Brain microvascular endothelial cell (primary cell): ENCODE measurements at regions not wholly inside any gene's neighbourhood (a gene's known extent, or its start where the extent isn't known, plus 50 kb on each side); places are given as distances from the start of the nearest gene placed in this dataset.

Experiments
- DNase-seq: peaks from one replicate; pipeline ENCODE4 v3.0.0-alpha.2; 2020
- H3K27ac ChIP-seq: fragments of 250-450 bp; sonication (Bioruptor Pico); 2 replicates; pipeline ENCODE4 v1.5.1; 2020; ENCODE audit warnings: mild to moderate bottlenecking, moderate library complexity
- H3K27me3 ChIP-seq: fragments of 250-450 bp; sonication (Bioruptor Pico); replicated peaks from 2 replicates; pipeline ENCODE4 v1.5.1; 2020; ENCODE audit warnings: mild to moderate bottlenecking
- H3K36me3 ChIP-seq: fragments of 250-450 bp; sonication (Bioruptor Pico); replicated peaks from 2 replicates; pipeline ENCODE4 v1.5.1; 2020; ENCODE audit warnings: mild to moderate bottlenecking
- H3K4me3 ChIP-seq: 2 replicates; pipeline ENCODE4 v1.5.1; 2011; ENCODE audit warnings: low read depth, mild to moderate bottlenecking, control low read depth, low read length, moderate library complexity
- CTCF ChIP-seq: IDR thresholded peaks from 2 replicates; pipeline ENCODE4 v1.5.1; 2011; ENCODE audit warnings: low read depth, mild to moderate bottlenecking, moderate library complexity, low read length, control low read depth, inconsistent platforms; ENCODE audit errors: missing control alignments
- in situ Hi-C: cut with HindIII; loops from 2 replicates; pipeline ENCODE4 v1.10.0; 2017; ENCODE audit warnings: low sequenced_read_pairs, low pct_ligation_motif_present

- DNase-seq = no peak
- no peak overlapping the region for H3K27ac ChIP-seq
- H3K4me3 ChIP-seq = no peak overlapping the region
- H3K27me3 ChIP-seq = no peaks in the 10 kb centered on the region
- no peaks in the 10 kb centered on the region for H3K36me3 ChIP-seq
- in situ Hi-C loops = no loop called here
- no peak for TF ChIP-seq CTCF
These were observed 109.6 kb upstream of the DOK6 start for GRCh38 chr18:69291044-69291443.

- in situ Hi-C loops = no loop called here
- Histone ChIP-seq H3K36me3 (no peaks in the 10 kb centered on the region), H3K27me3 (no peaks in the 10 kb centered on the region), H3K4me3 (no peak overlapping the region), H3K27ac (no peak overlapping the region)
- TF ChIP-seq CTCF = no peak
- no peak for DNase-seq
These were observed 108.9 kb upstream of the DOK6 start for GRCh38 chr18:69291755-69292154.

- H3K36me3 ChIP-seq = no peaks in the 10 kb centered on the region
- no peak overlapping the region for H3K4me3 ChIP-seq
- in situ Hi-C loops = no loop called here
These were observed 100.5 kb upstream of the DOK6 start for GRCh38 chr18:69300185-69300584.

GRCh38 chr18:69308619-69309018 is 92.1 kb upstream of the DOK6 start:
- no peak for TF ChIP-seq CTCF
- Histone ChIP-seq H3K27me3 (no peaks in the 10 kb centered on the region), H3K27ac (no peak overlapping the region), H3K36me3 (no peaks in the 10 kb centered on the region), H3K4me3 (no peak overlapping the region)
- in situ Hi-C loops = no loop called here
- no peak for DNase-seq

More at GRCh38 chr18:69300185-69300584, 100.5 kb upstream of the DOK6 start:
- DNase-seq = no peak
- no peak for TF ChIP-seq CTCF
- H3K27ac ChIP-seq = no peak overlapping the region
- no peaks in the 10 kb centered on the region for H3K27me3 ChIP-seq

DNA sequence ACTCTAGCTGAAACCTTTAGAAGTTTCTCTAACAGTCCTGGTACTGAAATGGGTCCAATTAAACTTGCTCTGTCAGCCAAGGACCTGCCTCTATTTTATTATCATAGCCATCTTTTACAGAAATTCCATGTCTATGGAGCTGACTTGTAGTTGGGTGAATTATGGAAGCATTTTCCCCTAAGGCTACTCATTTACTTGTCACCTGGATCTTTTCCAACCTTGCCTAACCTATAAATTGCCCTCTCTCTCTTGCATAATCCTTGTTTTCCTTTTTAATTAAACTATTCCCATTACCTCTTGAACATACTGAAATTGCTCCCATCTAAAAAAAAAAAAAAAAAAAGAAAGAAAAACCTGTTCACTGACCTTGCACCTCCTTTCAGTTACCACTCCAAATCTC is 74.6 kb upstream of the DOK6 start:
- Histone ChIP-seq H3K27ac (no peak overlapping the region), H3K27me3 (no peaks in the 10 kb centered on the region), H3K4me3 (no peak overlapping the region), H3K36me3 (no peaks in the 10 kb centered on the region)
- DNase-seq = no peak
- in situ Hi-C loops = no loop called here
- TF ChIP-seq CTCF = no peak

GRCh38 chr18:69328086-69328485 is 72.6 kb upstream of the DOK6 start:
- DNase-seq = no peak
- Histone ChIP-seq H3K4me3 (no peak overlapping the region), H3K27ac (no peak overlapping the region), H3K36me3 (no peaks in the 10 kb centered on the region), H3K27me3 (no peaks in the 10 kb centered on the region)
- in situ Hi-C loops = no loop called here
- TF ChIP-seq CTCF = no peak
